Panc1 (cell line): ENCODE measurements at regions not wholly inside any gene's neighbourhood (a gene's known extent, or its start where the extent isn't known, plus 50 kb on each side); places are given as distances from the start of the nearest gene placed in this dataset.

Source experiments
- ATAC-seq: fragments of 200-7000 bp; cut with Tn5 transposase; 2 replicates; pipeline ENCODE4 v1.9.1; 2020; ENCODE audit warnings: mild to moderate bottlenecking, moderate library complexity
- BruUV-seq: library from RNA; stranded (reverse); fragments of 400-500 nt; replicated peaks from 2 replicates; lab custom pipeline; 2021; lab: Mats Ljungman, UMichigan
- CTCF ChIA-PET: fragments of 300-600 bp; sonication (Branson Sonifier 250); formaldehyde crosslinking; loops from one replicate; lab custom pipeline; 2022; ENCODE audit warnings: antibody characterized with exemption; lab: Charles Lee
- POLR2A ChIA-PET: fragments of 300-600 bp; sonication (Branson Sonifier 250); formaldehyde crosslinking; loops from one replicate; lab custom pipeline; 2022; ENCODE audit warnings: antibody characterized with exemption; lab: Charles Lee
- DNase-seq: peaks from one replicate; pipeline ENCODE4 v3.0.0-alpha.2; 2010; ENCODE audit warnings: low read depth, low spot score
- H3K27ac ChIP-seq: 2 replicates; pipeline ENCODE4 v1.5.1; 2011; ENCODE audit warnings: mild to moderate bottlenecking, low read length, inconsistent platforms
- H3K27me3 ChIP-seq: fragments of 200-500 bp; sonication (Bioruptor generic); 2 replicates; pipeline ENCODE4 v1.6.0; 2014; ENCODE audit warnings: low read length, inconsistent platforms; ENCODE audit not compliant: control insufficient read depth, insufficient read depth
- H3K36me3 ChIP-seq: fragments of 200-500 bp; sonication (Bioruptor generic); 2 replicates; pipeline ENCODE4 v1.5.1; 2014; ENCODE audit warnings: inconsistent platforms, mild to moderate bottlenecking, low read length, moderate library complexity; ENCODE audit not compliant: control insufficient read depth, insufficient read depth
- H3K4me1 ChIP-seq: 2 replicates; pipeline ENCODE4 v1.5.1; 2011; ENCODE audit warnings: inconsistent platforms, mild to moderate bottlenecking, low read length, moderate library complexity; ENCODE audit not compliant: control insufficient read depth, insufficient read depth
- H3K4me3 ChIP-seq, 2 experiments: 2 replicates each; pipeline ENCODE4 v1.5.1; 2011 to 2012; ENCODE audit warnings: low read depth in 2 of 2, low read length in 2 of 2, mild to moderate bottlenecking in 2 of 2, inconsistent platforms in 1 of 2, moderate library complexity in 1 of 2
- H3K9me3 ChIP-seq: fragments of 200-500 bp; sonication (Bioruptor generic); 2 replicates; pipeline ENCODE4 v1.5.1; 2014; ENCODE audit warnings: low read depth, mild to moderate bottlenecking, inconsistent platforms, low read length, moderate library complexity; ENCODE audit not compliant: control insufficient read depth, insufficient read depth
- CTCF ChIP-seq: fragments of 450-650 bp; IDR thresholded peaks from 2 replicates; pipeline ENCODE4 v1.5.1; 2017; ENCODE audit warnings: mild to moderate bottlenecking
- POLR2AphosphoS5 ChIP-seq: IDR thresholded peaks from 2 replicates; pipeline ENCODE4 v1.6.1; 2012; ENCODE audit warnings: mild to moderate bottlenecking, low read depth, low read length, moderate library complexity
- SIN3A ChIP-seq: IDR thresholded peaks from 2 replicates; pipeline ENCODE4 v1.6.1; 2012; ENCODE audit warnings: low read depth, mild to moderate bottlenecking, low read length, moderate library complexity, borderline replicate concordance; ENCODE audit not compliant: insufficient read depth
- TCF7L2 ChIP-seq: IDR thresholded peaks from 2 replicates; pipeline ENCODE4 v1.6.1; 2011; ENCODE audit warnings: mild to moderate bottlenecking, low read depth, low read length, inconsistent platforms
- in situ Hi-C: cut with HindIII; loops from 2 replicates; pipeline ENCODE4 v1.10.0; 2016; ENCODE audit warnings: low sequenced_read_pairs, low pct_unique_long_range_greater_than_20kb
- intact Hi-C: fragments of 100-400 bp; cut with micrococcal nuclease; formaldehyde crosslinking; loops from one replicate; pipeline ENCODE4 v1.10.0; 2022; ENCODE audit not compliant: unreplicated experiment
- TF ChIP-seq, protein P1 (sequence below), 2 experiments: IDR thresholded peaks; 2 replicates each; pipeline ENCODE4 v1.6.1; 2011 to 2012; ENCODE audit warnings: low read depth in 2 of 2, control low read depth in 1 of 2, low read length in 1 of 2, mild to moderate bottlenecking in 1 of 2, moderate library complexity in 1 of 2; ENCODE audit not compliant: insufficient read depth in 1 of 2

DNA sequence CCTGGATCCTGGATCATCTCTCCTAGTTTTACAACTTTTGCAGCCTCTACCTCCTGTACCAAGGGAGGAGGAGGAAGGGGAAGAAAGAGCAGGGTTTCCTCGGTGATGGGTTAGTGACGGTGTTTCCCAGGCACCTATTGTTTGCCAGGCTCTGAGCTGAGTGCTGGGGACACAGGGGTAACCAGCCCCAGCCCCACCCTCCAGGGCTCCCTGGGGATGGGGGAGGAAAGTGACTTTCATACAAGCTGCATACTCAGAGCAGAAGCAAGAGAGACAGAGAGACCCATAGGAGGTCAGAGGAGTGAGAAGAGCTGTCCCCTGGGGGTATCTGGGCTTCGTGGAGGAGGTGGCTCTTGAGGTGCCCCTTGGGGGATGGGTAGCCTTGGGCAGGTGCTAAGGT is 89.4 kb upstream of the THY1 start:
- no peak for ATAC-seq
- CTCF ChIA-PET, result no interaction called here
- no TSS peak for BruUV-seq

DNA sequence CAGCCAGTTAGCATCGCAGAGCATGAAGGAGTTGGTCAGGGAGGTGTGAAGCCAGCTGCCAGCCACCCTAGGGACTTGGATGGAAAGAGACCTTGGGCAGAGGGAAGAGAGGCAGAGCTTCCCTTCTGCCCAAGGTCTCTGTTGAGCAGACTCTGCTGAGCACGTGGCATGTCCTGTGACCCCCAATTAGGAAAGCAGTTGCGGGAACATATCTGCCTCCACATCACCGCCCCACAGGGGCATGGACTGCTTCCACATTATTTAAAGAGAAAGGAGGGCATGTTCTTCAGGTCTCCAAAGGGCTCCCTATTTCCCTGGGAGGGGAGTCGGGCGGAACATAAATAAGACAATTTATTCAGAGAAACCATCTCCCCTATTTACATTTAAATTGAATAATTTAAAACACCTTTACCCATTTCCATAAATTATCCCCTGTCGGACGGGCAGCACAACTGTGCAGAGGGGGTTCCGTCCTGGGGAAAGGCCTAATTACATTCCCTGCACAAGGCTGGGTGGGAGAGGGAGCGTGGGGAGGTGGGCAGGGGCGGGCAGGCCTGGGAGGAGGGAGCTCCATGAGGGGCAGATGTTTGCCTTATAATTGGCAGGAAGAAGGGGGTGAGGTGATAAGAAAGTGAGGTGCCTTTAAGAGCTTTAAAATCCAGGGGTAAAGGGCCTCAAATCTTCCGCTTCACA is 88.8 kb upstream of the THY1 start:
- H3K27me3 ChIP-seq, result peaks cover 10% of the 10 kb centered on the region; the same call in 1 of the 2 replicates
- DNase-seq, result no peak
- no peaks in the 10 kb centered on the region for H3K4me1 ChIP-seq
- ChIA-PET CTCF (no interaction called here), POLR2A (no interaction called here)
- TF ChIP-seq SIN3A, result no peak
- TF ChIP-seq, protein P1, sequence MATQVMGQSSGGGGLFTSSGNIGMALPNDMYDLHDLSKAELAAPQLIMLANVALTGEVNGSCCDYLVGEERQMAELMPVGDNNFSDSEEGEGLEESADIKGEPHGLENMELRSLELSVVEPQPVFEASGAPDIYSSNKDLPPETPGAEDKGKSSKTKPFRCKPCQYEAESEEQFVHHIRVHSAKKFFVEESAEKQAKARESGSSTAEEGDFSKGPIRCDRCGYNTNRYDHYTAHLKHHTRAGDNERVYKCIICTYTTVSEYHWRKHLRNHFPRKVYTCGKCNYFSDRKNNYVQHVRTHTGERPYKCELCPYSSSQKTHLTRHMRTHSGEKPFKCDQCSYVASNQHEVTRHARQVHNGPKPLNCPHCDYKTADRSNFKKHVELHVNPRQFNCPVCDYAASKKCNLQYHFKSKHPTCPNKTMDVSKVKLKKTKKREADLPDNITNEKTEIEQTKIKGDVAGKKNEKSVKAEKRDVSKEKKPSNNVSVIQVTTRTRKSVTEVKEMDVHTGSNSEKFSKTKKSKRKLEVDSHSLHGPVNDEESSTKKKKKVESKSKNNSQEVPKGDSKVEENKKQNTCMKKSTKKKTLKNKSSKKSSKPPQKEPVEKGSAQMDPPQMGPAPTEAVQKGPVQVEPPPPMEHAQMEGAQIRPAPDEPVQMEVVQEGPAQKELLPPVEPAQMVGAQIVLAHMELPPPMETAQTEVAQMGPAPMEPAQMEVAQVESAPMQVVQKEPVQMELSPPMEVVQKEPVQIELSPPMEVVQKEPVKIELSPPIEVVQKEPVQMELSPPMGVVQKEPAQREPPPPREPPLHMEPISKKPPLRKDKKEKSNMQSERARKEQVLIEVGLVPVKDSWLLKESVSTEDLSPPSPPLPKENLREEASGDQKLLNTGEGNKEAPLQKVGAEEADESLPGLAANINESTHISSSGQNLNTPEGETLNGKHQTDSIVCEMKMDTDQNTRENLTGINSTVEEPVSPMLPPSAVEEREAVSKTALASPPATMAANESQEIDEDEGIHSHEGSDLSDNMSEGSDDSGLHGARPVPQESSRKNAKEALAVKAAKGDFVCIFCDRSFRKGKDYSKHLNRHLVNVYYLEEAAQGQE (IDR thresholded peaks at IDR 0.05; ENCODE audit: insufficient read depth in 1 of 2, low read depth in 2 of 2, low read length in 1 of 2), result no peak
- TF ChIP-seq CTCF, result no peak
- no peak for TF ChIP-seq POLR2AphosphoS5
- TF ChIP-seq TCF7L2, result no peak
- ATAC-seq, result no peak
- intact Hi-C loops (no loop called here), in situ Hi-C loops (no loop called here)
- no peak overlapping the region for H3K4me3 ChIP-seq
- no peaks in the 10 kb centered on the region for H3K36me3 ChIP-seq
- no peak overlapping the region for H3K27ac ChIP-seq
- no peaks in the 10 kb centered on the region for H3K9me3 ChIP-seq
- BruUV-seq, result no TSS peak

More for the DNA sequence above, 89.4 kb upstream of the THY1 start:
- TF ChIP-seq POLR2AphosphoS5 (no peak), CTCF (no peak), SIN3A (no peak), TCF7L2 (no peak)
- TF ChIP-seq, protein P1 (IDR thresholded peaks at IDR 0.05; ENCODE audit: insufficient read depth in 1 of 2, low read depth in 2 of 2, low read length in 1 of 2), result no peak
- H3K36me3 ChIP-seq, result no peaks in the 10 kb centered on the region
- in situ Hi-C loops, result no loop called here
- DNase-seq, result no peak
- intact Hi-C loops, result no loop called here
- H3K27me3 ChIP-seq, result peaks cover 14% of the 10 kb centered on the region
- POLR2A ChIA-PET, result interaction anchor here (0.6 kb wide), 1 partner anchor 335 kb away, joined by 4 read pairs; no protein-coding TSS in a partner anchor
- no peaks in the 10 kb centered on the region for H3K9me3 ChIP-seq
- H3K4me3 ChIP-seq, result no peak overlapping the region
- no peaks in the 10 kb centered on the region for H3K4me1 ChIP-seq
- H3K27ac ChIP-seq, result no peak overlapping the region
